Suprapubic skin (tissue), 4 donors: ENCODE measurements at regions not wholly inside any gene's neighbourhood (a gene's known extent, or its start where the extent isn't known, plus 50 kb on each side); places are given as distances from the start of the nearest gene placed in this dataset.

Experiments used
- EP300 ChIP-seq: sonication (generic); formaldehyde crosslinking; IDR thresholded peaks from one replicate; pipeline ENCODE4 v1.6.1; 2017; ENCODE audit warnings: antibody characterized with exemption
- POLR2A ChIP-seq, 2 donors: fragments of 450-650 bp; IDR thresholded peaks; one replicate each; pipeline ENCODE4 v1.6.1; 2017; ENCODE audit warnings: antibody characterized with exemption in 2 of 2, mild to moderate bottlenecking in 2 of 2, moderate library complexity in 2 of 2
- POLR2AphosphoS5 ChIP-seq, 3 donors: sonication (generic); formaldehyde crosslinking; IDR thresholded peaks; one replicate each; pipeline ENCODE4 v1.6.1; 2017; ENCODE audit warnings: antibody characterized with exemption in 3 of 3
- TF ChIP-seq, protein P1 (sequence below), 2 donors: fragments of 200-600 bp in 1 of 2; fragments of 450-650 bp in 1 of 2; sonication (generic) in 1 of 2; IDR thresholded peaks; one replicate each; pipeline ENCODE4 v1.5.1; 2016 to 2019; ENCODE audit warnings: antibody characterized with exemption in 2 of 2, mild to moderate bottlenecking in 1 of 2, moderate library complexity in 1 of 2

DNA sequence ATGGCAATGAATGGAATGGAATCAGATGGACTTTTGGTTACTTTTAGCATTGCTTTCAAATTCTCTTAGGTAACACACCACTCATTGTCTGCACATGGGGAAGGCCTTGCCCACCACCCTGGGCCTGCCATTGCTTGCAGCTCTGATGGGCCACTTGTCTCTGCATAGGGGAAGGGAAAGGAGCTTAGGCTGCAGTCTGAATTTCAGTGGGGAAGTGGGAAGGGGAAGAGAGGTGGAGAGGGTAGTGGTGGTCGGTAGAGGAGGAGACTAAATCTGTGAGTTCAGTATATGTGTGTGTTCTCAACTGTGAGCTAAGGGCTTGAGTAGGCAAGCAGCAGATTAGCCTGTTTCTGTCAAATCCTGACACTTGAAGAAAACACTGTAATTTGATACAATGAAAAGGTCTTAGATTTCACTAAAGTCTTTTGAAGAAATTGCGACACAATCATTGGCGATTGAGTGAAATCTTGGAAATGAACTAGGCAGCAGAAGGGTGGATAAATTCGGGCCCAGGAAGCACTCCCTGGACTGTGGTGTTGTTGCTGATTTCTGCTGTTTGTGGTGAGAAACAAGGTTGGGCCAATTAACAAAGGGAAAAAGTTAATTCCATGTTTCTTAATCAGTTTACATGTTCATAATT is 80.6 kb downstream of the OTOR start:
- TF ChIP-seq, protein P1, sequence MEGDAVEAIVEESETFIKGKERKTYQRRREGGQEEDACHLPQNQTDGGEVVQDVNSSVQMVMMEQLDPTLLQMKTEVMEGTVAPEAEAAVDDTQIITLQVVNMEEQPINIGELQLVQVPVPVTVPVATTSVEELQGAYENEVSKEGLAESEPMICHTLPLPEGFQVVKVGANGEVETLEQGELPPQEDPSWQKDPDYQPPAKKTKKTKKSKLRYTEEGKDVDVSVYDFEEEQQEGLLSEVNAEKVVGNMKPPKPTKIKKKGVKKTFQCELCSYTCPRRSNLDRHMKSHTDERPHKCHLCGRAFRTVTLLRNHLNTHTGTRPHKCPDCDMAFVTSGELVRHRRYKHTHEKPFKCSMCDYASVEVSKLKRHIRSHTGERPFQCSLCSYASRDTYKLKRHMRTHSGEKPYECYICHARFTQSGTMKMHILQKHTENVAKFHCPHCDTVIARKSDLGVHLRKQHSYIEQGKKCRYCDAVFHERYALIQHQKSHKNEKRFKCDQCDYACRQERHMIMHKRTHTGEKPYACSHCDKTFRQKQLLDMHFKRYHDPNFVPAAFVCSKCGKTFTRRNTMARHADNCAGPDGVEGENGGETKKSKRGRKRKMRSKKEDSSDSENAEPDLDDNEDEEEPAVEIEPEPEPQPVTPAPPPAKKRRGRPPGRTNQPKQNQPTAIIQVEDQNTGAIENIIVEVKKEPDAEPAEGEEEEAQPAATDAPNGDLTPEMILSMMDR (IDR thresholded peaks at IDR 0.05), result no peak
- TF ChIP-seq POLR2A (IDR thresholded peaks at IDR 0.05) (no peak), POLR2AphosphoS5 (IDR thresholded peaks at IDR 0.05) (no peak), EP300 (no peak)
